ENCODE measurements at regions not wholly inside any gene's neighbourhood (a gene's known extent, or its start where the extent isn't known, plus 50 kb on each side); places are given as distances from the start of the nearest gene placed in this dataset.

GRCh38 chr10:107422681-107423080, 258.2 kb upstream of the SORCS1 start:
- TF ChIP-seq, protein P1, sequence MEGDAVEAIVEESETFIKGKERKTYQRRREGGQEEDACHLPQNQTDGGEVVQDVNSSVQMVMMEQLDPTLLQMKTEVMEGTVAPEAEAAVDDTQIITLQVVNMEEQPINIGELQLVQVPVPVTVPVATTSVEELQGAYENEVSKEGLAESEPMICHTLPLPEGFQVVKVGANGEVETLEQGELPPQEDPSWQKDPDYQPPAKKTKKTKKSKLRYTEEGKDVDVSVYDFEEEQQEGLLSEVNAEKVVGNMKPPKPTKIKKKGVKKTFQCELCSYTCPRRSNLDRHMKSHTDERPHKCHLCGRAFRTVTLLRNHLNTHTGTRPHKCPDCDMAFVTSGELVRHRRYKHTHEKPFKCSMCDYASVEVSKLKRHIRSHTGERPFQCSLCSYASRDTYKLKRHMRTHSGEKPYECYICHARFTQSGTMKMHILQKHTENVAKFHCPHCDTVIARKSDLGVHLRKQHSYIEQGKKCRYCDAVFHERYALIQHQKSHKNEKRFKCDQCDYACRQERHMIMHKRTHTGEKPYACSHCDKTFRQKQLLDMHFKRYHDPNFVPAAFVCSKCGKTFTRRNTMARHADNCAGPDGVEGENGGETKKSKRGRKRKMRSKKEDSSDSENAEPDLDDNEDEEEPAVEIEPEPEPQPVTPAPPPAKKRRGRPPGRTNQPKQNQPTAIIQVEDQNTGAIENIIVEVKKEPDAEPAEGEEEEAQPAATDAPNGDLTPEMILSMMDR (IDR thresholded peaks at IDR 0.05): no peak

- TF ChIP-seq, protein P1 (IDR thresholded peaks at IDR 0.05): no peak
Measured at GRCh38 chr10:107420196-107420595, 255.7 kb upstream of the SORCS1 start.

DNA sequence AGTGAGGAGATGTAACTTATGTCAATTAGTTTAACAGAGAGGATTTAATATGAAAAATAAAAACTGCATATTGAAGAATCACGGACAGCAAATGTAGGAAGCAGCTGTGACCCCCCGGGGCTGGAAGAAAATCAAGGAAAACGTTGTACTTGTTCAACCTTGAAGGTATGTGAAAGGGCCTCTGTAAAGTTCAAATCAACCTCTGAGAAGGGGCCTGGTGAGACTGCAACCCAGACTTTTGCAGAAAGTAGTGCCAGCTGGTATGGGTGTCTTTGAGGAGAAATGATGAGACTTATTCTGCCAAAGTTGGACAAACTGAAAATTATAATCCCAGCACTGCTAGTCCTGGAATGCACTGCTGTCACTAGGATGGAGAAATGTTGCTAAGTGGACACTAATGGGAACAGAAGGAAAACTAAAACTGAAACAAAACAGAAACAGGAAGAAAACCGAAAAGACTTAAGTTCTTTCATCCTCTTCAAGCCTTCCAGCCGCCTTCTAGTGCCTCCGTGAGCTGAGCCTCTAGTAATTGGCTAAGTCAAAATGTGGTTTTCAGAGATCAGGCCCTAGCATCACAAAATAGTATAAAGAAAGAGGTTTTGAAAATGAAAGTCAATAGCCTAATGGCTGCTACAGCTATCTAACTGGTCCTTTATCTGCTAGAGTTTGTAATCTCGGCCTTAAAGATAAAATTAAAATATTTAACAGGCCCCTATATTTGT, 253.7 kb upstream of the SORCS1 start:
- TF ChIP-seq, protein P1 (IDR thresholded peaks at IDR 0.05): no peak

DNA sequence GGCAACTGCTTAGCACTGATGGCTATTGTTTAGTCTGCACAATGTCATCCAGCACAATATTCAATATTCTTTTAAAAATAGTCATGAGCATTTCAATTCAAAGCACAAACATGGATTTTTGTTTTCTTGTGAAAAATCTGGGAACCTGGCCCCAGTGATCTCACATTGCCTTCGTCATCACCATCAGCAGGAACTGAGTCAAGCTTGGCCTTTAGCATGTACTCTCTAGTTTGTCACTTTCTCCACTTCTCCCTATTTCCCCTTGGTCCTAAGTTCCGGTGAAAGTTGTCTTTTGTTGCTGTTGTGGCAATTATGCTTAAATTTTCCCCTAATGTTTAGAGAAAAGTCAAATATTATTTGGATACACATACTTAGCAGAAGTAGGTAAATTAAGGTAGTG, 252.9 kb upstream of the SORCS1 start:
- TF ChIP-seq, protein P1 (IDR thresholded peaks at IDR 0.05): no peak

DNA sequence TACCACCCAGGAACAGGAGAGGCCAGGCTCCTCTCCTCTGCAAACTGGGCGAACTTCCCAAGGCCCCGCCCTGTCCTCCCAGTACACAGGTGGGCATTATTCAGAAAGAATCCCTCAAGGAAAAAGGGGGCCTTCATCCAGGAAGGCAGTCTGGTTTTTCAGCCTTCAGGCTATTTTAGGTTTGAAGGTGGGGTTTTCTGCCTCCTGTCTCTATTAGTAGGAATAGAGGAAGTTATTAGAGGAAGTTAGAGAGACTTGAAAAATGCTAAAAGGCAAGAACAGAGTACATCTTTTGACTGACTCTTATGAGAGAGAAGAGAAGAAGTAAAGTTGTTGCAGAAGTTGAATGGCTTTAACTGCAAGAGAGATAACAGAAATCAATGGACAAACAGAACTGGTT, 250.9 kb upstream of the SORCS1 start:
- TF ChIP-seq, protein P1 (IDR thresholded peaks at IDR 0.05): no peak

DNA sequence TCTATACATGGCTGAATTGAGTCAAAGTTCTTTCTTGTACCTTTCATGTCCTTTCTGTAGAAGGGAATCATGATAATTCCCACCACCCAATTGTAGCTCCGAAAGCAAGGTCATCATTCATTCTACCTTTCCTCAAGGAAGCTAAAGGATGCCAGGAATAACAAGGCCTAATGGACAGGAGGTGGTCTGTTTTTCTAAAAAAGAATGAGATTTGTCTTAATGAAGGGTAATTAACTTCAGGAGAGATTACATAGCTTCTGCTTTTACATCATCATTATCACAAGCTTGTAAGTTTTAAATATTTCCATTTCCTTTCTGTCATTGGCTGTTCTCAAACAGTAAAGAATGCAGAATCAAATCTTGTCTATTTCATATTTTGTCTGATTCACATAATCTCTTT, 249.5 kb upstream of the SORCS1 start:
- TF ChIP-seq, protein P1 (IDR thresholded peaks at IDR 0.05): no peak

- TF ChIP-seq, protein P1 (IDR thresholded peaks at IDR 0.05): 0 out of 2 replicates have a peak, but pooled peaks have one; percentile 11
Measured at GRCh38 chr10:107409522-107409921, 245.0 kb upstream of the SORCS1 start.

DNA sequence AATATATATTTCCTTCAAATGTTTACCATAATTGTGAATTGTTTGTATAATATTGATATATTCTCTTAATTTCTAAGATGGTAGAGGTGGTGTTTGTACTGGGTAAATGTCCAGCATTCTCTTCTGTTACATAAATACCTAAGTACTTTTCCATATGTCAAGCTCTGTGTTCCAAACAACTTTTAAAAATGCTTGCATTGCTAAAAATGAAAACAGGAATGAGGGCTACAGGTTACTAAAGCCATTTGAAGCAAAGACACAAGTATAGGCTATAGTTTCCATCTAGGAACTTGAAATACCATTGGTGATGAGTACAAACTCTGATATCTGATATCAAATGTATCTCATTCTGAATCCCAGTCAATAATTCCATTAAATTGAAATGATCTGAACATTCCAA, 233.6 kb upstream of the SORCS1 start:
- TF ChIP-seq, protein P1 (IDR thresholded peaks at IDR 0.05): no peak
